Duodenal mucosa (tissue), 2 donors: ENCODE measurements at regions not wholly inside any gene's neighbourhood (a gene's known extent, or its start where the extent isn't known, plus 50 kb on each side); places are given as distances from the start of the nearest gene placed in this dataset.
"Not testable (repeated sequence)": the region's sequence is repeated elsewhere in the genome, so short reads cannot be mapped to it uniquely, and the experiment has no call there.

Experiments
- H3K27ac ChIP-seq: one replicate; pipeline ENCODE4 v1.7.0; 2013; ENCODE audit warnings: low read depth, low read length
- H3K27me3 ChIP-seq, 2 donors: one replicate each; pipeline ENCODE4 v1.7.0; 2013; ENCODE audit warnings: low read length in 2 of 2, control low read depth in 1 of 2; ENCODE audit not compliant: insufficient read depth in 2 of 2, control insufficient read depth in 1 of 2
- H3K36me3 ChIP-seq, 2 donors: one replicate each; pipeline ENCODE4 v1.7.0; 2013; ENCODE audit warnings: low read length in 2 of 2, control low read depth in 1 of 2; ENCODE audit not compliant: insufficient read depth in 2 of 2, control insufficient read depth in 1 of 2
- H3K4me1 ChIP-seq, 2 donors: one replicate each; pipeline ENCODE4 v1.7.0; 2013; ENCODE audit warnings: low read length in 2 of 2, control low read depth in 1 of 2; ENCODE audit not compliant: insufficient read depth in 2 of 2, control insufficient read depth in 1 of 2
- H3K4me3 ChIP-seq, 2 donors: one replicate each; pipeline ENCODE4 v1.7.0; 2013; ENCODE audit warnings: low read length in 2 of 2, low read depth in 1 of 2
- H3K9ac ChIP-seq, 2 donors: one replicate each; pipeline ENCODE4 v1.7.0; 2013; ENCODE audit warnings: low read length in 2 of 2, low read depth in 1 of 2
- H3K9me3 ChIP-seq, 2 donors: one replicate each; pipeline ENCODE4 v1.7.0; 2013; ENCODE audit warnings: low read length in 2 of 2, control low read depth in 1 of 2; ENCODE audit not compliant: control insufficient read depth in 1 of 2

GRCh38 chr14:27312730-27313129, 714.9 kb upstream of the NOVA1 start:
- not testable (repeated sequence) for H3K36me3 ChIP-seq, H3K27ac ChIP-seq, H3K9ac ChIP-seq, H3K4me1 ChIP-seq, H3K4me3 ChIP-seq, H3K27me3 ChIP-seq
- H3K9me3 ChIP-seq: peaks cover 0 to 28% of the 10 kb centered on the region in 2 donors

DNA sequence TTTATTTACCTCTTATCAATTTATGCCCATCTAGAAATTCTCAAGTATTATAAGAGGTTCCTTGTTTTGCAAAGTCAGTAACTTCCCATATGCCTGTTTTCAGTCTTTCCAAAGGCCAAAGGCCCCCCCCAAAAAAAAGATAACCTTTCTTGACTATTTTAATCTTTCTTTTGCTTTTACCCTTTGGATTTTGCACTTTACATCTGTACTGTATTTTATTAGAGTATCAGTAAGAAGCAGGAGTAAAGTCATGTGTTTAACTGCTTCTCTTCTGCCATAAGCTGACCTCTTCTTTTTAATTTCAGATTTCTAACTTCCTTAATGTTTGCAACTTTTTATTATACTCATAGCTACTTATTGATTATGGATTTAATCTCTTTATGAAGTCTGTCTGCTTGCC, 716.4 kb upstream of the NOVA1 start:
- no peak overlapping the region for H3K4me3 ChIP-seq
- H3K9me3 ChIP-seq: peaks cover 0 to 27% of the 10 kb centered on the region in 2 donors
- no peaks in the 10 kb centered on the region for H3K4me1 ChIP-seq
- H3K36me3 ChIP-seq: no peaks in the 10 kb centered on the region
- H3K27ac ChIP-seq: no peak overlapping the region
- no peak overlapping the region for H3K9ac ChIP-seq
- no peaks in the 10 kb centered on the region for H3K27me3 ChIP-seq

GRCh38 chr14:27315477-27315876, 717.6 kb upstream of the NOVA1 start:
- H3K9me3 ChIP-seq: peaks cover 0 to 21% of the 10 kb centered on the region in 2 donors

DNA sequence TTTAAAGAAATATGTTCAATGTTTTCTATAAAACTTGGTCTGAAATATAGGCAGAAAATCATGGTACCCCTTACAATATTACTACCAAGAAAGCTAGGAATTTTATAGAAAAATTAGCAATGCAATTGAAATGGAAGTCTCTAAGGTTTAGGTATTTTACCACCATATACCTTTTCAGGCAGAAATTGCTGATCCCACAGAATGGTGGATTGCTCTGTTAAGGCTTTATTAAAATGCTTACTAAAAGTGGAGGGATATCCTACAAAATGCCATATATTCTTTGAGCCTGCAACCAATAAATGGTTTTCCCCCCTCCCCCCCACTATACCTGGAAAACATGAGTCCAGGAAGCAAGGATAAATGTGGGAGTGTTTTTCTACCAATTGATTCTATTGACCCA, 718.1 kb upstream of the NOVA1 start:
- Histone ChIP-seq H3K9me3 (peaks cover 0 to 18% of the 10 kb centered on the region in 2 donors), H3K4me1 (no peaks in the 10 kb centered on the region), H3K9ac (no peak overlapping the region), H3K36me3 (no peaks in the 10 kb centered on the region), H3K4me3 (no peak overlapping the region), H3K27ac (no peak overlapping the region), H3K27me3 (no peaks in the 10 kb centered on the region)

More at GRCh38 chr14:27315477-27315876, 717.6 kb upstream of the NOVA1 start:
- Histone ChIP-seq H3K4me3 (no peak overlapping the region), H3K4me1 (no peaks in the 10 kb centered on the region), H3K27ac (no peak overlapping the region), H3K27me3 (no peaks in the 10 kb centered on the region), H3K36me3 (no peaks in the 10 kb centered on the region), H3K9ac (no peak overlapping the region)

DNA sequence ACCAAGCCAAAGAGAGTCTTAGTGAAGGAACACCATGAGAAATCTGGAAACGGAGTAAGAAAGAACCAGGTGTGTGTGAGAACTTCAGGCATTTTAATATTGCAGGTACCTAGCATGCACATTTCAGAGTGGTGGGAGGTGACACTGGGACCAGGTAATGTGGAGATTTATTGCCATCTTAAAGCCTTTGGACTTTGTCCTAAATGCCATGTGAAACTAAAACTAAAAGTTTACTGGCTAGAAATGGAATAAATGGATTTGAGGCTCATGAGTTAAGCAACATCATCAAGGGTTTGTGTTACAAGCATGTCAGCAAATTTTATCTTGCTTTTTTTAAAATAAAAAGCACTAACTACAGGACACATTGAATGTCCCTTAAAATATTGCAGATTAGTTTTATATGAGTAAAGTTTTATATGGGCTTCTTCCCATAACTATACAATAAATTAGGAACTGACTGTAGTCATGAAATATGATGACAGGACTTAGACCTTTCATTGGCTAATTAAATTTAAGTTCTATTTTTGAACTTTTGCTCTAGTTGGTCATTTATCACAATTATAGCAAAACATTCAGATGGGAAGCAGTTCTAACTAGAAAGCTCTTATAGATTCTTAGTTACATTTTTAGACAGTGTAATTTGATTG, 721.1 kb upstream of the NOVA1 start:
- Histone ChIP-seq H3K4me3 (no peak overlapping the region), H3K9ac (no peak overlapping the region), H3K4me1 (no peaks in the 10 kb centered on the region), H3K27me3 (no peaks in the 10 kb centered on the region), H3K27ac (no peak overlapping the region), H3K9me3 (peaks cover 0 to 10% of the 10 kb centered on the region in 2 donors), H3K36me3 (no peaks in the 10 kb centered on the region)

- no peaks in the 10 kb centered on the region for H3K4me1 ChIP-seq
- no peak overlapping the region for H3K9ac ChIP-seq
- H3K4me3 ChIP-seq: no peak overlapping the region
- peaks cover 4 to 17% of the 10 kb centered on the region in 2 donors for H3K9me3 ChIP-seq
- no peaks in the 10 kb centered on the region for H3K36me3 ChIP-seq
- H3K27me3 ChIP-seq: no peaks in the 10 kb centered on the region
- no peak overlapping the region for H3K27ac ChIP-seq
Observed at GRCh38 chr14:27320261-27320660, 722.4 kb upstream of the NOVA1 start.

GRCh38 chr14:27327095-27327494, 729.3 kb upstream of the NOVA1 start:
- H3K27me3 ChIP-seq: no peaks in the 10 kb centered on the region
- H3K4me3 ChIP-seq: no peak overlapping the region
- H3K9me3 ChIP-seq: peaks cover 10 to 13% of the 10 kb centered on the region in 2 donors
- H3K27ac ChIP-seq: no peak overlapping the region
- H3K36me3 ChIP-seq: no peaks in the 10 kb centered on the region
- H3K9ac ChIP-seq: no peak overlapping the region
- no peaks in the 10 kb centered on the region for H3K4me1 ChIP-seq

DNA sequence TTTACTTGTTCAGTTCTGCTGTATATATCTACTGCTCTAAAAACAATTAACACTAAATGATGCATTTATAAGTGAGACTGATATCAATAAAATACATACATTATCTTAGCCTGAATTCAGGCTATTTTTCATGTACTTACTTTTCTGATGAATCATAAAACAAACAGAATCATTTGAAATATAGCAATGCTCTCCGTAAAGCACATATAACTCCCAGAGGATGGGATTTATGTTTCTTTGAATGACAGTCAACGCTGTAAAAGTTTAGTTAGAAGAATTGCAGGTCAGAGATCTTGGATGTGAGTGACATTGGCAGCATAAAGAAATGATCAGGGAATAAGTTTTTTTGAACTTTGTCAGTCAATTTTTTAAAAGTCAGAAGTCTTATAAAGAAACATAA, 740.2 kb upstream of the NOVA1 start:
- no peak overlapping the region for H3K4me3 ChIP-seq
- no peaks in the 10 kb centered on the region for H3K27me3 ChIP-seq
- H3K9me3 ChIP-seq: peaks cover 7 to 15% of the 10 kb centered on the region in 2 donors
- H3K4me1 ChIP-seq: no peaks in the 10 kb centered on the region
- no peak overlapping the region for H3K9ac ChIP-seq
- H3K36me3 ChIP-seq: no peaks in the 10 kb centered on the region
- H3K27ac ChIP-seq: no peak overlapping the region

GRCh38 chr14:27363036-27363435, 765.2 kb upstream of the NOVA1 start:
- not testable (repeated sequence) for H3K27me3 ChIP-seq, H3K4me3 ChIP-seq, H3K4me1 ChIP-seq, H3K27ac ChIP-seq, H3K9ac ChIP-seq, H3K36me3 ChIP-seq, H3K9me3 ChIP-seq

DNA sequence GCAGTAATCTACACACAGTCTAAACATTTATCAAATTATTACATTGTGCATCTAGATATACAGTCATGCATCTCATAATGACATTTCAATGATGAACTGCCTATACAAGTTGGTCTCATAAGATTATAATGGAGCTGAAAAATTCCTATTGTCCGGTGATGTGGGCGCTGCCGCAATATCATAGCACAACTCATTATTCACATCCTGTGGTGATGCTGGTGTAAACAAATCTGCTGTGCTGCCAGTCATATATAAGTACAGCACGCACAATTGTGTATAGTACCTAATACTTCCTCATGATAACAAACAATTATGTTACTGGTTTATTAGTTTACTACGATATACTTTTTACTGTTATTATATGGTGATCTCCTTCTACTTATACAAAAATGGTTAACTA, 768.8 kb upstream of the NOVA1 start:
- H3K9ac ChIP-seq: no peak overlapping the region
- H3K36me3 ChIP-seq: no peaks in the 10 kb centered on the region
- no peak overlapping the region for H3K4me3 ChIP-seq
- H3K27me3 ChIP-seq: no peaks in the 10 kb centered on the region
- H3K27ac ChIP-seq: no peak overlapping the region
- no peaks in the 10 kb centered on the region for H3K9me3 ChIP-seq
- H3K4me1 ChIP-seq: no peaks in the 10 kb centered on the region

- Histone ChIP-seq H3K27ac (no peak overlapping the region), H3K4me3 (no peak overlapping the region), H3K36me3 (no peaks in the 10 kb centered on the region)
Observed at GRCh38 chr14:27367345-27367744, 769.5 kb upstream of the NOVA1 start.

More at GRCh38 chr14:27367345-27367744, 769.5 kb upstream of the NOVA1 start:
- Histone ChIP-seq H3K27me3 (no peaks in the 10 kb centered on the region), H3K9me3 (no peaks in the 10 kb centered on the region), H3K9ac (no peak overlapping the region), H3K4me1 (no peaks in the 10 kb centered on the region)
